WERI-Rb-1 (cell line): ENCODE measurements at regions not wholly inside any gene's neighbourhood (a gene's known extent, or its start where the extent isn't known, plus 50 kb on each side); places are given as distances from the start of the nearest gene placed in this dataset.
"Not testable (repeated sequence)": the region's sequence is repeated elsewhere in the genome, so short reads cannot be mapped to it uniquely, and the experiment has no call there.

Experiments used
- DNase-seq: peaks from one replicate; pipeline ENCODE4 v3.0.0-alpha.2; 2020
- H3K27ac ChIP-seq: fragments of 250-450 bp; sonication (Bioruptor Pico); 2 replicates; pipeline ENCODE4 v1.5.1; 2020; ENCODE audit warnings: mild to moderate bottlenecking, moderate library complexity
- H3K27me3 ChIP-seq: fragments of 250-450 bp; sonication (Bioruptor Pico); 2 replicates; pipeline ENCODE4 v1.5.1; 2021; ENCODE audit warnings: mild to moderate bottlenecking, low read depth, moderate library complexity; ENCODE audit not compliant: insufficient read depth, severe bottlenecking
- H3K36me3 ChIP-seq: fragments of 250-450 bp; sonication (Bioruptor Pico); 2 replicates; pipeline ENCODE4 v1.5.1; 2020; ENCODE audit warnings: mild to moderate bottlenecking, moderate library complexity
- H3K4me3 ChIP-seq: 2 replicates; pipeline ENCODE4 v1.5.1; 2011; ENCODE audit warnings: low read depth, mild to moderate bottlenecking, control low read depth, low read length
- H3K9me3 ChIP-seq: fragments of 250-450 bp; sonication (Bioruptor Pico); 2 replicates; pipeline ENCODE4 v1.5.1; 2021; ENCODE audit warnings: mild to moderate bottlenecking, moderate library complexity; ENCODE audit not compliant: severe bottlenecking
- TF ChIP-seq, protein P1 (sequence below): IDR thresholded peaks from 2 replicates; pipeline ENCODE4 v1.5.1; 2011; ENCODE audit warnings: low read depth, mild to moderate bottlenecking, control low read depth, inconsistent platforms, low read length

GRCh38 chr10:14423111-14423744 is 92.5 kb upstream of the FRMD4A start:
- Histone ChIP-seq H3K27me3 (no peaks in the 10 kb centered on the region), H3K9me3 (no peaks in the 10 kb centered on the region), H3K27ac (no peak overlapping the region), H3K36me3 (no peaks in the 10 kb centered on the region), H3K4me3 (no peak overlapping the region)
- TF ChIP-seq, protein P1, sequence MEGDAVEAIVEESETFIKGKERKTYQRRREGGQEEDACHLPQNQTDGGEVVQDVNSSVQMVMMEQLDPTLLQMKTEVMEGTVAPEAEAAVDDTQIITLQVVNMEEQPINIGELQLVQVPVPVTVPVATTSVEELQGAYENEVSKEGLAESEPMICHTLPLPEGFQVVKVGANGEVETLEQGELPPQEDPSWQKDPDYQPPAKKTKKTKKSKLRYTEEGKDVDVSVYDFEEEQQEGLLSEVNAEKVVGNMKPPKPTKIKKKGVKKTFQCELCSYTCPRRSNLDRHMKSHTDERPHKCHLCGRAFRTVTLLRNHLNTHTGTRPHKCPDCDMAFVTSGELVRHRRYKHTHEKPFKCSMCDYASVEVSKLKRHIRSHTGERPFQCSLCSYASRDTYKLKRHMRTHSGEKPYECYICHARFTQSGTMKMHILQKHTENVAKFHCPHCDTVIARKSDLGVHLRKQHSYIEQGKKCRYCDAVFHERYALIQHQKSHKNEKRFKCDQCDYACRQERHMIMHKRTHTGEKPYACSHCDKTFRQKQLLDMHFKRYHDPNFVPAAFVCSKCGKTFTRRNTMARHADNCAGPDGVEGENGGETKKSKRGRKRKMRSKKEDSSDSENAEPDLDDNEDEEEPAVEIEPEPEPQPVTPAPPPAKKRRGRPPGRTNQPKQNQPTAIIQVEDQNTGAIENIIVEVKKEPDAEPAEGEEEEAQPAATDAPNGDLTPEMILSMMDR, result no peak
- no peak for DNase-seq

- Histone ChIP-seq H3K27ac (no peak overlapping the region), H3K4me3 (no peak overlapping the region), H3K27me3 (no peaks in the 10 kb centered on the region), H3K36me3 (no peaks in the 10 kb centered on the region), H3K9me3 (no peaks in the 10 kb centered on the region)
- no peak for DNase-seq
- TF ChIP-seq, protein P1, result no peak
Measured at GRCh38 chr10:14422431-14422830, 91.7 kb upstream of the FRMD4A start.

GRCh38 chr10:14421941-14422340 is 91.2 kb upstream of the FRMD4A start:
- Histone ChIP-seq H3K27me3 (no peaks in the 10 kb centered on the region), H3K36me3 (no peaks in the 10 kb centered on the region), H3K9me3 (no peaks in the 10 kb centered on the region), H3K4me3 (no peak overlapping the region), H3K27ac (no peak overlapping the region)
- TF ChIP-seq, protein P1, result no peak
- no peak for DNase-seq

- not testable (repeated sequence) for H3K9me3 ChIP-seq, H3K36me3 ChIP-seq, H3K4me3 ChIP-seq, H3K27me3 ChIP-seq, H3K27ac ChIP-seq, DNase-seq
Measured at GRCh38 chr10:14417336-14417735, 86.6 kb upstream of the FRMD4A start.

DNA sequence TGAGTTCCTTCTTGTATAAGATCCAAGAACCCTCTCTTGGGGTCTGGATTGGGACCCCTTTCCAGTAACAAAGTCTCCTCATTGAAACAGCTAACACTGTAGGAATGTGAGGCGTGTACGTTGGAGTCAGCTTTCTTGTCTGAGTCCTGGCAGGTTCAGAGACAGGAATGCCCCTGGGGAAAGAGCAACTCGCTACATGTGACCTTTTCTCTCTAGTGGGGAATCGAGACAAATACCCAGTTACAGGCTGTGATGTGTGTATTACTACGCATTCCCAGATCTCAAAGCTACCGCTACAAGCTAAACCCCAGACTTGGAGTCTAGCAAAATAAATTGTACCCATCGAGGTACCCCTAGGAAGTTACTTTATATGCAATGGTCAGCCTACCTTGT is 85.6 kb upstream of the FRMD4A start:
- H3K27ac ChIP-seq, result no peak overlapping the region
- no peaks in the 10 kb centered on the region for H3K27me3 ChIP-seq
- no peak for DNase-seq
- H3K9me3 ChIP-seq, result no peaks in the 10 kb centered on the region
- no peaks in the 10 kb centered on the region for H3K36me3 ChIP-seq
- H3K4me3 ChIP-seq, result no peak overlapping the region
- TF ChIP-seq, protein P1, result no peak

DNA sequence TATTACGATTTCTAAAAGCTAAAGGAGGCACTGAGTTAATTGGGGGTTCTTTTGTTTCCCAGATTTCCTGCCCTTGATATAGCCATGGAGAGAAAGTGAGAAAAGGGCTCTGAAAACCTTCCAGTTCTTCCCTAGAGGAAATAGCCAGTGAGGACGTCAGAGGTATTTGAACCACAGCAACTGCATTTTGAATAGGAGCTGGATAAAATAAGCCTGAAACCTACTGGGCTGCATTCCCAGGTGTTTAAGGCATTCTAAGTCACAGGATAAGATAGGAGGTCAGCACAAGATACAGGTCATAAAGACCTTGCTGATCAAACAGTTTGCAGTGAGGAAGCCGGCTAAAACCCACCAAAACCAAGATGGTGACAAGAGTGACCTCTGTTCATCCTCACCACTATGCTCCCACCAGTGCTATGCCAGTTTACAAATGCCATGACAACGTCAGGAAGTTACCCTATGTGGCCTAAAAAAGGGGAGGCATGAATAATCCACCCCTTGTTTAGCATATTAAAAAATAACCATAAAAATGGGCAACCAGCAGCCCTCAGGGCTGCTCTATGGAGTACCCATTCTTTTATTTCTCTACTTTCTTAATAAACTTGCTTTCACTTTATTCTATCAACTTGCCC is 85.1 kb upstream of the FRMD4A start:
- H3K36me3 ChIP-seq, result no peaks in the 10 kb centered on the region
- H3K27me3 ChIP-seq, result no peaks in the 10 kb centered on the region
- DNase-seq, result no peak
- no peak overlapping the region for H3K4me3 ChIP-seq
- TF ChIP-seq, protein P1, result no peak
- no peaks in the 10 kb centered on the region for H3K9me3 ChIP-seq
- H3K27ac ChIP-seq, result no peak overlapping the region
